GM21423 (cell line): ENCODE measurements at regions not wholly inside any gene's neighbourhood (a gene's known extent, or its start where the extent isn't known, plus 50 kb on each side); places are given as distances from the start of the nearest gene placed in this dataset.
A peak's percentile ranks its signal among the peaks of the same experiment; 100 is the strongest.

Source experiments
- ATAC-seq: cut with Tn5 transposase; IDR thresholded peaks from one replicate; pipeline ENCODE4 v1.9.1; 2021; ENCODE audit warnings: mild to moderate bottlenecking, moderate library complexity; ENCODE audit not compliant: unreplicated experiment

DNA sequence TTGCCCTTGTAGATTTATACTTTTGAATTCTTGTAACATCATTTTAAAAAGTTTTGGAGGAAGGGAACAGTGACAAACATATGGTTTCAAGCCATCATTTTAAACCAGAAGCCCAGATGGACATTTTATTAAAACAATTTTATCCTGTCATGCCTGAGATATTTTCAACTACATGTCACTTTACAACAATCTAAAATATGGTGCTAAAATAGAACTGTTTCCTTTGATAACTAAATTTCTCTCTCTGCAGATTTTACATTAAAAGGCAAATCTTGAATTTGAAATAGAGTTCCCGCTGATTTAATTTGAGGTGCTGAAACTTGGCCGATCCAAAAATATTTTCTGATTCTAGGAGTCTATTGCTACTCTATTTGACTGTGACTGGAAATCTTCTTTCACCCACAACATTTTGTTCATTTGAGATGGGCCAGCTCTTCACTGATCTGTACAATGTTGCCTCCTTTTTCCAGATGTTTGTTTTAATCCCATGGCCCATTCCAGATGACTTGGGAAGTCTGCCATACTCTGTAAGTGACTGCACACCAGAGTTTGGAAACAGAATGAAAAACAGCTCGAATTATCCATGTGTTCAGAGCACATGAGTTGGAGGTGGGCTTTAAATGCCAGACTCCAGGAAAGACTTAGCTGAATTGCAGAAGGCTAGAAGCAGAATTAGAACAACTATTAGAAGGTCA, 402.5 kb downstream of the TMEM135 start:
- ATAC-seq, result no peak

DNA sequence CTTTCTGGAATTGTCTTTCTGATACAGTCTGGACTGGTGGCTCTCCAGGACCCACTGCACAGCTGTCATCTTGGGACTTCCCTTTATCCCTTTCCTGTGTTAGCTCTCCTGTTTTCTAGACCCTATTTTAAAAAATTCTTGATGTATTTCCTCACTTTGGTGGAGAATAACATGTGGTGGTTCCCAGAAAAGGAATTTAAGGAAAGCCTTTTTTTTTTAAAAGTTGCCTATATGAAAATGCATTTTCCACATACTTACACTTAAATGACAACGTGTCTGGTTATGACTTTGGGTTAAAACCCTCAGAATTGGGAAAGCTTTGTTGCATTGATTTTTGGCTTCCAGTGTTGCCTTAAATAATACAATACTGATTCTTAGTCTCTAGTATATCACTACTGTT, 400.7 kb downstream of the TMEM135 start:
- no peak for ATAC-seq

DNA sequence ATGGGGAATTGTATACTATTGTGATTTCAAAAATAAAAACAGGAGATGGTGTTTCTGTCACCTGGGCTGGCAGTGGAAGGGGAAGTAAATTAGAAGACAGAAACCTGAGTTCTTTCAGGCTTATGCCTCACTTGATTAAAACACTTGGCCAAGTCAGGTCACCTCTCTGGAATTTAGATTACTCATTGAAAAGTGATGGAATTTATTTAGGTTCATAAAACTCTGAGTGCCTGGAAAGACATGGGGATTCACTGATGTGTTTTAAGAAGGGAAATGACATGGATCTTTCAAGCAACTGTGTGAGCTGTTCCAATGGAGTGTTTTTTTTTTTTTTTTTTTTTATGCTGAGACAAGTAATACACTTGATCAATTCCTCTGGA, 400.1 kb downstream of the TMEM135 start:
- no peak for ATAC-seq

DNA sequence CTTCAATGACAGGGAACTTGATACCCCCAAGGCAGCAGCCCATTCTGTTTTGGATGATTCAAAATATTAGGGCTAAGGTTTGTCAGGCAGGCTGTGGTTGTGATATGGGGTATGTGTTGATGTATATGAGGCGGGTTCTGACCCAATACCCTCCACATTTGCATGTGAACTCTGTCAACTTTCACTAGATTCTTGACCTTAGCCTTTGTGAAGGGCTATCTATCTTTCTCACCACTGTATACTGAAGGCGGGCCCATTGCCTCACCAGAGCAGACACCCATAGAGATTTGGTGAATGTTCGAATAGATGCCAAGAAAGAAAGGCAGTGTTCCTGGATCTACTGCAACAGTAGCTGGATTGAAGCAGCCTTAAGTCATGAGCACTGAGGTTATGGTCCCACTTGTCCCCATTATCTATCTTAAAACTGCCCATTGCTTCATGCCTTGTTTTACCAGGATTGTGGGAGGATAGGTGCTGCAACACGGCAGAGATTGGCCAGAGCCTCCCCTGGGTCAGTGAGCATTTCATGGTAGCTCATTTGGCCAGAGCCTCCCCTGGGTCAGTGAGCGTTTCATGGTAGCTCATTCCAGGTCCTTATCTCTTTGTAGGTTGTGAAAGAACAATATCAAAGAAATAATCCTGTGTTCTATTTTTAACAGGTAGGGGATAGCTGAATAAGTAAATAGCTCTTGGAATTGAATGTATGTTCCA, 399.6 kb downstream of the TMEM135 start:
- no peak for ATAC-seq

DNA sequence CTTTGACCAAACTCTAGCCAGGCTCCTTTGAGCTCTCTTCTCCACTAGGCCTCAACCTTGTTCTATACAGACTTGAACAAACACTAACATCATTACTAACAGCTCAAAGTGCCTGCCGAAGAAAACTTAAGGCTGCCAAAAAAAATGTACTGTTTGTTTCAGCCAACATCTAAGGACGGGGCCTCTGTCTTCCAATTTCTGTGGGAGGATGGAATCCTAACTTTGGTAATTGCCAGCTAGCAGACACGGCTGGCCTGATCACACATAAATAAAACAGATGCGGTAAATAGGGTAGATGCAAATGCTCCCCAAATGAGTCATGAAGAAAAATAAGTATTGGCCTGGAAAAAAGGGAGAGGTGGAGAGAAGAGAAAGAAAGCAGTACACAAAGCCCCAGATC, 394.3 kb downstream of the TMEM135 start:
- no peak for ATAC-seq

DNA sequence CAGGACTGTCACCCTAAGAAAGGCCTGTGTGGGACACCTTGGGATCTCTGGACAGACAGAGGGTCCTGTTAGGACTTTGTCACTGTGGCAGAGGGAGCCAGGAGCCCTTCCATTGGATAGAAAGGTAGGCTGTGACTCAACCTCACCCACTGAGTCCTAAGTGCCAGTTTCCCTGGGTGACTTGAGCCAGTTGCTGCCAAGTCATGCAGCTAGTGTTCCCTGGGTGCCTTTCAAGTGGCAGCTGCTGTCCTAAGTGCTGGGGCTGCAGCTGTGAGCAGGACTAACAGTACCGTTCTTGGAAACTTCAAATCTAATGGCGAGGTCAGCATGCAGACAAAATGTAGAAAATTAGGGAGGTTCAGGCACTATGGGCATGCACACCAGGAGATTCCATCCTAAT, 393.7 kb downstream of the TMEM135 start:
- no peak for ATAC-seq

DNA sequence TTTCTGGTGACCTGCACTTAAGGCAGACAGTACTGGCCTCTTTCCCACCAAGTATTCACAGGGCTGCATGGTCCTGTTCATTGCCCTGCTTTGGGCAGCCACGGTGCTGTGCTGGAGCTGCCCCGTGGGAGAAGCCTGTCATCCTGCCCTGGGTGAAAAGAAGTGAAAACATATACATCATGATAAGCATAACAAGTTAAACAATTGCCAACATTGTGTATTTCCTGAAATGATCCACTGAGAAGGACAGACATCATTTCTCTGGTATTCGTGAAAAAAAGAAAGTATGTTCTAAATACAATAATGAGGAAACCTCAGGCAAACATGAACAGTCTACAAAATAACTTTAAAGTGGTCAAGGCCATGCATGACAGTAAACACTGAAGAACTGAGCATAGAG, 393.1 kb downstream of the TMEM135 start:
- no peak for ATAC-seq

DNA sequence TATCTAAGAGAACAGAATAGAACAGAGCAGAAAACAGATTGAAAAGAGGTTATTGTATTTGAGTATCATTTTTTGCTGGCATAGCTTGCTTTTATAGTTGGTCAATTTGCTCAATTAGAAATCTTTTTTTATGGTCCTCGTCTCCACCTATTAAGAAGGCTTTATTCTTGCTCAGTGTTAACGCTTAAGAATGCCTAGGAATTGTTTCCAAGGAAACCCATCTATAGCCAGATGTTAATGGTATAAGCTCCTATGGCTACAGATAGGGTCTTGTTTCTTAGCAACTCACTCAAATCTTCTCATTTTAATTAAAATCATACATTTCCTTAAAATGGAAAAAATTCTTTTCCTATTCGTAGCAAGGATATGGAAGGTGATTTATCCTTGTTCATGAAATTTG, 392.3 kb downstream of the TMEM135 start:
- ATAC-seq, result no peak

DNA sequence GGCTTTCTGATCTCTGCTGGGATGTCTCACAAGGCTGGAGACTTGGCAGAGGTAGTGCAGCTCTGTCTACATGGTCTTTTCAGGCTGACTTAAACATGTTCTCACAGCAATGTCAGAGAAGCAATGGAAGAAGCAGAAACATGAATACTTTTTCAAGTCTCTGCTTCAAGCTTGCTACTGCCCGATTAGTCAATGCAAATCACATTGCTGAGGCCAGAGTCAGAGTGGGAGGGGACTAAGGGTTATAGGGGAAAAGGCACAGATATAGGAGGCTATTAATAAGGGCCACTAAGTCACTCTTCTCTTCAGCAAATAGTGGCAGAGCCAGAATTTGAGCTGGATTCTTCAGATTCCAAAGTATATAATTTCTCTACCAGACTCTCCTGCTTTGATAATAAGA, 390.5 kb downstream of the TMEM135 start:
- no peak for ATAC-seq

DNA sequence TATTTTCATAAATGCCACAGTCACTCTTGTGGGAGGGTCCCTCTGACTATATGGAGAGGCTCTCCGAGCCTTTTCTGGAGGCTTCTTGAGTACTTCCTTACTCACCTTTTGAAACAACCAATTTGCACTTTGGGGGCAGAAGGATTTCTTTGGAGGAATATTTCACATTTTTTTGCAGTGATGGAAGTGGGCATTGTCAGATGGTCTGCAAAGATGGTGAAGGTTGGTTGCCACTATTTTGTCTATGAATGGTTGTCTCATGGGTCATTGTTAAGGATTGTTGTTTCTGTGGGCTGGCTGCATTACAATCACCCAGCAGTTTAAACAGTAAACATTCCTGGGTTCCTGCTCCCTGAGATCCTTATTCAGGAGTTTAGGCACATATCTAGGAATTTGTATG, 388.2 kb downstream of the TMEM135 start:
- no peak for ATAC-seq

DNA sequence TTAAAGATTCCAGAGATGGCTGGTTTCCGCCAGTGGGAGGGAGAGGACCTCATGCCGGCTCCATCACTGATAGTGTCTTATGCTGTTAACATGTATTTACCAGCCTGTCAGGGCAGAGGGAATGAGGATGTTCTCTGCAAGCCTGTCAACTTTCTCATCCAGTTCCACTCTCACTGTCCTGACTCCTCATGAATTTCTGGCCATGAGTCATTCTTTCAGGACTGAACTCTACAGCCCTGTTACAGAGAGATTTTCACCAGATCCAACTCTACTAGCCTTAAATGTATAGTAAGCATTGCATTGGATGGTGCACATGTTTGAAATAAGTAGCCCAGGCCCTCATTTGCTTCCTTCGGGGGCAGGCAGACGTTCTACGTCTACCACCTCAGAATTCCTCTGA, 387.7 kb downstream of the TMEM135 start:
- ATAC-seq, result no peak

DNA sequence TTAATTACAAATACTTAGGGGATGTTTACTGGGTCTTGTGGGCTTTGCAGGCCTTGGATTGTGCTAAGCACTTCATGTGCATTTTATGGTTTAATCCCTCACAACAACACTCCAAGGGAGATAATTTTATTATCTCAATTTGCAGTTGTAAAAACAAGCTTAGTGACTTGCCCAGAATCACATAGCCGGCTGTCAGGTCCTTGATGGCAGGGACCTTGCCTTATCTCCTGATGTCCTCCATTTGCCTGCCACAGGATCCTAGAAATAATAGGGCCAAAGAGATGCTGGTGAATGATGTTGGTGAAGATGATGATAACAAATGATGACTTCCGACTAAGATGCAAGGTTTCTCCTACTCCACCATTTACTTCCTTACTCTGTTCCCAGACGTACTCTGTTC, 385.4 kb downstream of the TMEM135 start:
- no peak for ATAC-seq

DNA sequence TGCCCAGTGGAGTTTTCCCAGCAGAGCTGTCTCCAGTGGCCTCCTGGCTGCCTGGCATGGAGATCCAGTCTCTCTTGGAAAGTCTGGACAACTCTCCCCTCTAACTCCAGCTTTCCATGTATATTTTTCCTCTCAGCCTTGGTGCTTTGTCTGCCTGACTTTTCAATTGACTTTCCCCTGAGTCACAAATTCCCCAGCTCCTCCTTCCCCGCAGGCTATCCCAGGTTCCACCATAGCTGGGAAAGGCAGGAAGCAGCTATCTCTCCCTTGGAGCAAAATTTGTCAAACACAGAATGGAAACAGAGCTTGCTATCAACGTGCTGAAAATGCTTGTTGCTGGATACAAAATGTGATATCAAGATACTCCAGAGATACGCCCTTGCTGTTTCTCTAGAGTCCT, 384.8 kb downstream of the TMEM135 start:
- ATAC-seq, result no peak

DNA sequence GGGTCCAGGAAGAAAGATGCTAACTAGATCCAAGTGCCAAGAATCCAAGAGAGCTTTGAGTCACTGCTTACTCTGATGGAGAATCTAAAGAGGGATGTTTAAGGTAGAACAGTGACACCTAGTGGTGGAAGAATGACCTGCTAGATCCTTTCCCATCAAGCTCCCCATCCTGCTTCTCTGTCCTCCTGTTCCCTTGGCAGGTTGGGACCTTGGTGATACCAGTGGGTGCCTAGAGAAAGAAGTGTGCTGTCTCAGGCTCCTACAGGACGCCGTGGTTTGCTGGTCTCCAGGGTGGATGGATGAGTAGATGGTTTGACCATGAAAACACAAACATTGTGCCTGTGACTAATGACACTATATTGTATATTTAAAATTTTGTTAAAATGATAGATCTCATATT, 383.7 kb downstream of the TMEM135 start:
- ATAC-seq, result peak; percentile 87

DNA sequence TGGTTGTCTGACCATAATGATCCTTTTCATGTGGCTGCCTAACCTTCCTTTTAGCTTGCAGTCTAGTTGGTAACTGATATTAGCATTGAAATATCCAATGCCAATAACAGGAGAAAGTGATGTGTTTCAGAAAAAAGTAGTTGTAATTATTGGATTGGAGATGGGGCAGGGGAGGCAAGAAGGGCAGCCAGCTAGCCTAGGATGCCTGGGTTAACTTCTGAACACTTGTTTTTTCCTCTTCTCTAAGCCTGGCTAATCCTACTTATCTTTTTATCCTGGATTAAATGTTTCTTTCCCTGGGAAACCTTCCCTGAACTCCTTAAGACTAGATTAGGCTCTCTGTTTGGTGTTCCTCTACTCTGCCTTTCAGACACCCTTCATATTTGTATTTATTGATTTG, 380.2 kb downstream of the TMEM135 start:
- ATAC-seq, result no peak

DNA sequence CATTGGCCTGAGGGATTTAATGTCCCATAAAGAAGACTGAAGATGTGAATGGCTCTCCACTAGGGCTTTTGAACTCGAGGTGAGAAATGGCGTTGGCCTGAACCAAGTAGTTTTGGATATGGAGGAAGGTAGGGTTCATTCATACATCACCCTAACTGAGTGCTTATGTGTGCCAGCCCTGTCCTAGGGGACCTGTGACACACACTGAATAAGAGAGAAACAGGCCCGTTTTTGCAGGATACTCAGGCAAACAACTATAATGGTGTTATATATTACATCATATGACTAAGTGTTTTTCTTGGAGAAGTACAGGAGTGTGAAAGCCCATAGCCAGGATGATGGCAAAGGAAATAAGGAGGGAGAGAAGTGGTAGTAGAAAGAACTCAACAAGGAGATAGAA, 368.1 kb downstream of the TMEM135 start:
- no peak for ATAC-seq

DNA sequence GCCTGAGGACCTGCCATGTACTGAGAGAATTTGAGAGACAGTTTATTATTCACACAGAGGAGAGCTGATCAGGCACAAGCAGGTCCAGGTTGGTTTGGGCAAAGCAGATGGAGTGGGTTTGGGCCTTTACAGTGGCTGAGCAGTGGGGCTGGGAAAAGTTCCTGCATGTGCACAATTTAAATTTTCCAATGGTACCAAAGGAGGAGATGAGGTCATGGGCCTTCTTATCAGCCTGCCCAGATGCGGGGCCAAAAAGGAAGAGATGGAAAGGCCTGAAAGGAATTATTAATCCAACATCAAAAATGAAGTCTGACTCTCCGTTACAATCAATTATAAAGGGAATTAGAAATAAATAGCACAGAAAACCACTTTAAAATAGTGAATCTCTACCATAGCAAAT, 367.6 kb downstream of the TMEM135 start:
- no peak for ATAC-seq

DNA sequence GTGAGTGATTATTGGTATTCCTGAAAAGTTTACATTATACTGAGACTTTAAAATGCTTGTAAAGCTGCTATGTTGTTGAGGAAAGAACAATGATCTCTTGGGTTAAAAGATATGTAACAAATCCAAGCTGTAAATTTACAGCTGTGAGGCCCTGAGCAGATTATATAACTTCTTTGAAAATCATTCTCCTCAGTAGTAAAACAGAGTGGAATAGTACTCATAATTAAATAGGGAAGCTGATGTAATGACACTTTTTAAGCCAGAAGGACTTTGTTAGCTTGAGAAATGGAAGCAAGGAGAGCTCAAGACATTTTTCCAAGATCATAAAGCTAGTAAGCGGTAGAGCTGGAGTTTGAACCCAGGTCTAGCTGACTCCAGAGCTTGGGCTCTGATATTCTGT, 363.9 kb downstream of the TMEM135 start:
- no peak for ATAC-seq

DNA sequence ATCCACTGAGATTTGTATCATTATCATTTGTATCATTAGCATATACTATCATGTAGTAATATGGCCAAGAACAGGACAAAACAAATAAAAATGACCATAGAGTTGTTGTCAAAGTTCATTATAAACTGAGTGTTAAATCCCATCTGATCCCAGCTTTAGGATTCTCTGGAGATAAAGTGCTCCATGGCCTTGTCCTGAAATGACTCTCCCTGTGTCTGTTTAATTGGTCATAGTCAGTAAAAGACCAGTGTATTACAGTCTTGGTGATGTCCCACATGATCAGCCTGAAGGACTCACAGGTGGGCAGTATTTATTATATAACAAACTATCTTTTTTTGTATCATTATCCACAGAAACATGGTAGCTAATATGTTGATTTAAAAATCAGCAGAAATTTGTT, 361.6 kb downstream of the TMEM135 start:
- ATAC-seq, result no peak

DNA sequence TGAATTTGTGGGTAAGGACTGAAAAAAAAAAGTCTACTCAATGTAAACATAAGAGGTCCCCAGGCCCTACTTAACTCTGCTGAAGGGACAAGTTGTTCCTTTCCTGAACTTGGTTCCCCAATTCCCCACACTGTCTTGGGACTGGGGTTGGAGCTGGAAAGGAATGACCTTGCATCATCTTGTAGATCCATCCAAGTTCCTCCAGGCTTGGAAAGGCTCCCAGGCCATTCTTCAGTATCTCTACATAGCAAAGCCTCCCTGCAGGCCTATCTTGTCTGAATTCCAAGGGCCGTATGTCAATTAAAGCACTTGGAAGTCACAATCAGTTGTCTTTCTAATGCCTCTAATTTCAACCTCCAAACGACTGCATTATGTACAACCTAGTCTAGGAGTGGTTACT, 361.2 kb downstream of the TMEM135 start:
- ATAC-seq, result no peak

DNA sequence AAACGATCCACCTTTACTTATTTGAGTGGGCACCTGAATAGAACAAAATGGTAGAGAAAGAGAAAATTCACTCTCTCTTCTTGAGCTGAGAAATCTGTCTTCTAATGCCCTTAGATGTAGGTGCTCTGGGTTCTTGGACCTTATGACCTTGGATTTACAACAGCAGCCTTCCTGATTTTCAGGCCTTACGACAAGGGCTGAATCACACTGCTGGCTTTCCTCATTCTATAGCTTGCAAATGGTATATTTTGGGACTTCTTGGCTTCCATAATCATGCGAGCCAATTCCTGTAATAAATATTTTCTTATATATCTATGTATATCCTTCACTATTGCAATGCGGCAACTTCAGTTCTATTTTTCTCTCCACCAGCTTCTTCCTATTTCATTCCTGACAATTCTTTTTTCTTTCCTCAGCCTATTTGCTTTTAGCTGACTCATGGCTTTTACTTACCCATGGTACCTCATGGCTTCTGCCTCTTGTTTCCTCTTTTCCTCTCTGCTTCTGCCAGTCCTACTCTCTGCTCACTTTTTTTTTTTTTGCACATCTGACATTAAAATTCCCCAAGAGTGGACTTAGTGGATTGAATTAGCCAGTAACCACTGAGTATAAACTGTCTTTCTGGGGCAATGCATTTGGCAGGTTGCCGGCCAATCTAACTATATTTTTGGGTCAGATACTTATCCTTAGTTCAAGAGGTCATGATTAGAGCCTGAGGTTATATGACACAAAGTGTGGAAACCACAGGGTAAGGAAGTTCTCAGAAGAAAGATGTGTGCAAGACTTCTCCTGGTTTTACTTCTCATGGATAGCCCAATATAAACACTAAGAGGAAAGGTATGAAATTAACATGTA, 359.5 kb downstream of the TMEM135 start:
- no peak for ATAC-seq

DNA sequence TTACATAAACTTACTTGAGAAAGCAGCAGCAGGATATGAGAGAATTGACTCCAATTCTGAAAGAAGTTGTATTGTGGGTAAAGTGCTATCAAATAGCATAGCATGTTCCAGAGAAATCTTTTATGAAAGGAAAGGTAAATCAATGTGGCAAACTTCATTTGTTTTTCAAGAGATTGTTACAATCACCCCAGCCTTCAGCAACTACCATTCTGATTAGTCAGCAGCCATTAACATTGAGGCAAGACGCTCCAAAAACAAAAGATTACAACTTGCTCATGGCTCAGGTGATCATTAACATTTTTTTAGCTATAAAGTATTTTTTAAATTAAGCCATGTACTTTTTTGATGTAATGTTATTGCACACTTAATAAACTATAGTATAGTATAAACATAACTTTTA, 357.2 kb downstream of the TMEM135 start:
- no peak for ATAC-seq
